Transverse colon (tissue), 3 donors: ENCODE measurements at regions not wholly inside any gene's neighbourhood (a gene's known extent, or its start where the extent isn't known, plus 50 kb on each side); places are given as distances from the start of the nearest gene placed in this dataset.
"Not testable (repeated sequence)": the region's sequence is repeated elsewhere in the genome, so short reads cannot be mapped to it uniquely, and the experiment has no call there.

Experiments
- CTCF ChIP-seq, 5 experiments: fragments of 200-600 bp in 3 of 5; fragments of 450-650 bp in 2 of 5; sonication (generic) in 3 of 5; IDR thresholded peaks; 1 replicate in 2 of 5; 2 replicates in 3 of 5; pipeline ENCODE4 v1.5.1; 2016 to 2017; ENCODE audit warnings: antibody characterized with exemption in 5 of 5, inconsistent platforms in 3 of 5, mild to moderate bottlenecking in 2 of 5, moderate library complexity in 1 of 5
- POLR2A ChIP-seq: fragments of 450-650 bp; IDR thresholded peaks from one replicate; pipeline ENCODE4 v1.6.1; 2016; ENCODE audit warnings: antibody characterized with exemption, mild to moderate bottlenecking, moderate library complexity

GRCh38 chr2:184060268-184060667 is 538.1 kb upstream of the ZNF804A start:
- not testable (repeated sequence) for TF ChIP-seq CTCF (IDR thresholded peaks at IDR 0.05); POLR2A
